H1 (cell line): ENCODE measurements at regions not wholly inside any gene's neighbourhood (a gene's known extent, or its start where the extent isn't known, plus 50 kb on each side); places are given as distances from the start of the nearest gene placed in this dataset.

ENCODE experiments used
- CTCF ChIA-PET: fragments of 300-600 bp; sonication (Branson Sonifier 250); formaldehyde crosslinking; loops from one replicate; lab custom pipeline; 2021; ENCODE audit not compliant: partially characterized antibody; lab: Charles Lee
- POLR2A ChIA-PET: fragments of 300-600 bp; sonication (Branson Sonifier 250); formaldehyde crosslinking; loops from one replicate; lab custom pipeline; 2021; ENCODE audit warnings: inconsistent platforms; ENCODE audit not compliant: partially characterized antibody; lab: Charles Lee
- DNase-seq, 2 experiments: peaks; one replicate each; pipeline versions ENCODE4 v3.0.0 to v3.0.0-alpha.2; 2010 to 2022; ENCODE audit warnings: low spot score in 2 of 2, low read depth in 1 of 2, mixed read lengths in 1 of 2
- FAIRE-seq: peaks from 2 replicates; lab custom pipeline; 2011; peaks lifted over from hg19 to GRCh38; lab: Jason Lieb, UNC
- H2AFZ ChIP-seq: 2 replicates; pipeline ENCODE4 v1.8.1; 2012; ENCODE audit warnings: low read length, inconsistent platforms
- H2AK5ac ChIP-seq: 2 replicates; pipeline ENCODE4 v1.6.1; 2013; ENCODE audit warnings: low read depth, low read length
- H2BK120ac ChIP-seq: replicated peaks from 2 replicates; pipeline ENCODE3; 2013; ENCODE audit warnings: low read depth, low read length, inconsistent platforms
- H2BK12ac ChIP-seq: 2 replicates; pipeline ENCODE4 v1.6.1; 2013; ENCODE audit warnings: low read depth, low read length
- H2BK15ac ChIP-seq: 2 replicates; pipeline ENCODE4 v1.6.1; 2013; ENCODE audit warnings: low read length
- H2BK20ac ChIP-seq: 2 replicates; pipeline ENCODE4 v1.6.1; 2013; ENCODE audit warnings: low read length
- H2BK5ac ChIP-seq: 2 replicates; pipeline ENCODE4 v1.6.1; 2013; ENCODE audit warnings: low read depth, low read length
- H3K14ac ChIP-seq: 2 replicates; pipeline ENCODE4 v1.6.1; 2013; ENCODE audit warnings: inconsistent platforms; ENCODE audit not compliant: insufficient read length
- H3K18ac ChIP-seq: 2 replicates; pipeline ENCODE4 v1.6.1; 2013; ENCODE audit warnings: low read length; ENCODE audit errors: extremely low read depth
- H3K23ac ChIP-seq: 2 replicates; pipeline ENCODE4 v1.6.1; 2013; ENCODE audit warnings: inconsistent platforms; ENCODE audit not compliant: insufficient read length
- H3K23me2 ChIP-seq: 2 replicates; pipeline ENCODE4 v1.6.1; 2013; ENCODE audit warnings: low read depth, low read length
- H3K27ac ChIP-seq: 2 replicates; pipeline ENCODE4 v1.6.1; 2011; ENCODE audit warnings: low read depth, low read length, inconsistent platforms
- H3K27me3 ChIP-seq, 4 experiments: replicated peaks in 1 of 4; 1 replicate in 1 of 4; 2 replicates in 3 of 4; pipeline versions ENCODE4 v1.6.1 to v1.8.1; 2011 to 2013; ENCODE audit warnings: low read length in 3 of 4, mild to moderate bottlenecking in 3 of 4, inconsistent platforms in 2 of 4, mixed read lengths in 2 of 4, moderate library complexity in 1 of 4; ENCODE audit not compliant: control insufficient read depth in 3 of 4, insufficient read depth in 3 of 4; ENCODE audit errors: extremely low read depth in 1 of 4
- H3K36me3 ChIP-seq, 4 experiments: 2 replicates each; pipeline versions ENCODE4 v1.6.1 to v1.8.1; 2011 to 2013; ENCODE audit warnings: mild to moderate bottlenecking in 4 of 4, low read length in 3 of 4, moderate library complexity in 2 of 4, control low read depth in 1 of 4, inconsistent platforms in 1 of 4; ENCODE audit not compliant: insufficient read depth in 4 of 4, control insufficient read depth in 2 of 4
- H3K4ac ChIP-seq: replicated peaks from 2 replicates; pipeline ENCODE3; 2013; ENCODE audit warnings: low read length, low read depth, mixed read lengths, inconsistent platforms; ENCODE audit not compliant: insufficient read length
- H3K4me1 ChIP-seq, 4 experiments: replicated peaks in 1 of 4; 1 replicate in 1 of 4; 2 replicates in 3 of 4; pipeline versions ENCODE4 v1.6.1 to v1.8.1; 2011 to 2013; ENCODE audit warnings: low read length in 3 of 4, inconsistent platforms in 2 of 4, mixed read lengths in 1 of 4; ENCODE audit not compliant: insufficient read depth in 4 of 4, control insufficient read depth in 3 of 4
- H3K4me2 ChIP-seq, 2 experiments: 2 replicates each; pipeline versions ENCODE4 v1.6.1 to v1.8.1; 2011 to 2013; ENCODE audit warnings: low read depth in 2 of 2, low read length in 2 of 2, control low read depth in 1 of 2, inconsistent platforms in 1 of 2, mild to moderate bottlenecking in 1 of 2; ENCODE audit not compliant: insufficient read depth in 1 of 2
- H3K4me3 ChIP-seq, 4 experiments: fragments of 200-600, 300-600 bp in 1 of 4; sonication (generic), shearing (Covaris generic), sonication (Bioruptor Twin) in 1 of 4; 2 replicates each; pipeline versions ENCODE4 v1.5.1 to v1.8.1; 2011 to 2016; ENCODE audit warnings: low read length in 4 of 4, low read depth in 3 of 4, control low read depth in 2 of 4, inconsistent platforms in 2 of 4, mild to moderate bottlenecking in 2 of 4, mixed read lengths in 1 of 4, moderate library complexity in 1 of 4; ENCODE audit not compliant: insufficient read depth in 2 of 4; ENCODE audit errors: extremely low read depth in 1 of 4
- H3K56ac ChIP-seq: replicated peaks from 2 replicates; pipeline ENCODE3; 2013; ENCODE audit warnings: low read depth, mild to moderate bottlenecking, mixed read lengths, low read length, inconsistent platforms; ENCODE audit not compliant: insufficient read length
- H3K79me1 ChIP-seq: 2 replicates; pipeline ENCODE4 v1.6.1; 2013; ENCODE audit warnings: low read depth, low read length, control low read depth
- H3K79me2 ChIP-seq, 2 experiments: 2 replicates each; pipeline versions ENCODE4 v1.6.1 to v1.8.1; 2012 to 2013; ENCODE audit warnings: low read length in 2 of 2, mild to moderate bottlenecking in 2 of 2, inconsistent platforms in 1 of 2; ENCODE audit not compliant: insufficient read depth in 2 of 2, control insufficient read depth in 1 of 2
- H3K9ac ChIP-seq, 4 experiments: replicated peaks in 1 of 4; 1 replicate in 1 of 4; 2 replicates in 3 of 4; pipeline versions ENCODE4 v1.6.1 to v1.8.1; 2011 to 2013; ENCODE audit warnings: low read depth in 3 of 4, low read length in 3 of 4, control low read depth in 2 of 4, mild to moderate bottlenecking in 2 of 4, moderate library complexity in 2 of 4, inconsistent platforms in 1 of 4; ENCODE audit errors: extremely low read depth in 1 of 4
- H3K9me3 ChIP-seq, 2 experiments: 2 replicates each; pipeline versions ENCODE4 v1.6.1 to v1.8.1; 2012 to 2013; ENCODE audit warnings: mild to moderate bottlenecking in 2 of 2, moderate library complexity in 2 of 2, control low read depth in 1 of 2, inconsistent platforms in 1 of 2, low read depth in 1 of 2, low read length in 1 of 2, mixed read lengths in 1 of 2; ENCODE audit not compliant: insufficient read depth in 2 of 2
- H4K20me1 ChIP-seq, 2 experiments: replicated peaks in 1 of 2; 2 replicates each; pipeline versions ENCODE3 to v1.8.1; 2011 to 2013; ENCODE audit warnings: inconsistent platforms in 2 of 2, low read length in 2 of 2, mild to moderate bottlenecking in 1 of 2; ENCODE audit not compliant: insufficient read depth in 2 of 2, control insufficient read depth in 1 of 2
- H4K5ac ChIP-seq: 2 replicates; pipeline ENCODE4 v1.6.1; 2013; ENCODE audit warnings: low read length, low read depth, mixed read lengths, inconsistent platforms; ENCODE audit not compliant: insufficient read length
- H4K8ac ChIP-seq: 2 replicates; pipeline ENCODE4 v1.8.0; 2013; ENCODE audit warnings: mild to moderate bottlenecking, moderate library complexity, low read length, inconsistent platforms; ENCODE audit not compliant: insufficient read depth; ENCODE audit errors: extremely low read depth
- H4K91ac ChIP-seq: replicated peaks from 2 replicates; pipeline ENCODE3; 2013; ENCODE audit warnings: low read length, mixed read lengths, inconsistent platforms; ENCODE audit not compliant: insufficient read length
- ATF2 ChIP-seq: IDR thresholded peaks from 2 replicates; pipeline ENCODE4 v1.6.1; 2012; ENCODE audit warnings: low read length, inconsistent platforms
- CBX5 ChIP-seq: fragments of 300-800, 300-1000 bp; sonication (generic); IDR thresholded peaks from 2 replicates; pipeline ENCODE4 v1.7.1; 2016; ENCODE audit warnings: antibody characterized with exemption, low read length, low read depth
- CHD1 ChIP-seq: IDR thresholded peaks from 2 replicates; pipeline ENCODE4 v1.6.1; 2012; ENCODE audit warnings: low read depth, low read length, improper control_type of control experiment
- CHD2 ChIP-seq: IDR thresholded peaks from 2 replicates; pipeline ENCODE4 v1.6.1; 2012; ENCODE audit warnings: low read length, improper control_type of control experiment
- E2F6 ChIP-seq: IDR thresholded peaks from 2 replicates; pipeline ENCODE4 v1.6.1; 2012; ENCODE audit warnings: inconsistent platforms
- HDAC6 ChIP-seq: IDR thresholded peaks from one replicate; pipeline ENCODE4 v1.7.1; 2012; ENCODE audit warnings: low read depth, mild to moderate bottlenecking, inconsistent platforms, low read length, moderate library complexity
- KDM4A ChIP-seq: IDR thresholded peaks from one replicate; pipeline ENCODE4 v1.7.1; 2012; ENCODE audit warnings: low read depth, mild to moderate bottlenecking, moderate library complexity, low read length, inconsistent platforms; ENCODE audit not compliant: severe bottlenecking
- POU5F1 ChIP-seq: IDR thresholded peaks from 2 replicates; pipeline ENCODE4 v1.6.1; 2011; ENCODE audit warnings: low read depth, mild to moderate bottlenecking, low read length, moderate library complexity
- RXRA ChIP-seq: IDR thresholded peaks from 2 replicates; pipeline ENCODE4 v1.6.1; 2011; ENCODE audit warnings: low read depth, mild to moderate bottlenecking, low read length, moderate library complexity; ENCODE audit not compliant: insufficient read depth
- SIN3A ChIP-seq, 2 experiments: IDR thresholded peaks in 1 of 2; conservative IDR thresholded peaks in 1 of 2; 2 replicates each; pipeline ENCODE4 v1.6.1; 2011 to 2012; ENCODE audit warnings: low read length in 2 of 2, improper control_type of control experiment in 1 of 2, low read depth in 1 of 2, mild to moderate bottlenecking in 1 of 2
- SP2 ChIP-seq: IDR thresholded peaks from 2 replicates; pipeline ENCODE4 v1.6.1; 2012; ENCODE audit warnings: mild to moderate bottlenecking, low read length, inconsistent platforms
- SP4 ChIP-seq: IDR thresholded peaks from 2 replicates; pipeline ENCODE4 v1.6.1; 2012; ENCODE audit warnings: low read length, inconsistent platforms
- TAF1 ChIP-seq: IDR thresholded peaks from 2 replicates; pipeline ENCODE4 v1.6.1; 2011; ENCODE audit warnings: mild to moderate bottlenecking, low read depth, low read length
- WGBS, 2 experiments: shearing (Covaris generic) in 1 of 2; methylation state at CpG; one replicate each; pipeline versions ENCODE4 v1.1.6 to v1.1.7; 2013 to 2015; ENCODE audit warnings: low lambda C conversion rate in 2 of 2, mixed read lengths in 2 of 2, inconsistent platforms in 1 of 2, low coverage in 1 of 2, missing lambda C conversion rate in 1 of 2; ENCODE audit not compliant: insufficient replicate concordance in 2 of 2, insufficient coverage in 1 of 2, insufficient read length in 1 of 2; ENCODE audit errors: extremely low coverage in 1 of 2, missing lambda C conversion rate in 1 of 2; 5-methylcytosine and 5-hydroxymethylcytosine counted together

- CTCF ChIA-PET = interaction anchor here (0.6 to 1.3 kb wide), 2 partner anchors 12 to 254 kb away, joined by 3 read pairs; no protein-coding TSS in a partner anchor
- Histone ChIP-seq H3K14ac (no peak overlapping the region), H2BK5ac (no peak overlapping the region)
- no peak for TF ChIP-seq KDM4A
- TF ChIP-seq ATF2 = no peak
- no peak for TF ChIP-seq POU5F1
- no peak for TF ChIP-seq E2F6
- no peak for TF ChIP-seq CHD2
- TF ChIP-seq RXRA = no peak
- no peak for TF ChIP-seq HDAC6
- TF ChIP-seq SP2 = no peak
- TF ChIP-seq CHD1 = no peak
- no peak for TF ChIP-seq TAF1
- TF ChIP-seq SIN3A (conservative IDR thresholded peaks at IDR 0.05 in 1 of 2, IDR thresholded peaks at IDR 0.05 in 1 of 2; ENCODE audit: low read depth in 1 of 2, low read length in 2 of 2) = no peak
- no peak for TF ChIP-seq SP4
- no peak for TF ChIP-seq CBX5
Observed at GRCh38 chr2:146721486-146721885, 1123.3 kb upstream of the ACVR2A start.

More at GRCh38 chr2:146721486-146721885, 1123.3 kb upstream of the ACVR2A start:
- no peaks in the 10 kb centered on the region for H3K4me1 ChIP-seq
- no peak overlapping the region for H2BK12ac ChIP-seq
- H3K27me3 ChIP-seq = no peaks in the 10 kb centered on the region
- no peak overlapping the region for H3K18ac ChIP-seq
- no peak overlapping the region for H2BK15ac ChIP-seq
- no peak overlapping the region for H2AK5ac ChIP-seq
- H3K4me3 ChIP-seq = no peak overlapping the region
- H3K79me1 ChIP-seq = no peaks in the 10 kb centered on the region
- no peak overlapping the region for H2AFZ ChIP-seq
- peak overlapping the region; percentile 65 for H4K91ac ChIP-seq
- POLR2A ChIA-PET = no interaction called here
- H3K36me3 ChIP-seq = no peaks in the 10 kb centered on the region
- H4K5ac ChIP-seq = no peak overlapping the region
- H2BK20ac ChIP-seq = no peak overlapping the region
- FAIRE-seq (no peak), DNase-seq (no peak)
- WGBS, 2 experiments = 85% methylated on average over 7 of the region's 7 CpGs; no CpG with 5 or more reads in 1 of the 2 experiments
- no peaks in the 10 kb centered on the region for H3K79me2 ChIP-seq
- H3K23me2 ChIP-seq = no peaks in the 10 kb centered on the region
- no peak overlapping the region for H3K4ac ChIP-seq
- H4K8ac ChIP-seq = no peak overlapping the region
- H3K23ac ChIP-seq = no peak overlapping the region
- no peaks in the 10 kb centered on the region for H3K9me3 ChIP-seq
- no peak overlapping the region for H3K4me2 ChIP-seq
- no peak overlapping the region for H3K56ac ChIP-seq
- no peak overlapping the region for H3K9ac ChIP-seq
- no peaks in the 10 kb centered on the region for H4K20me1 ChIP-seq
- no peak overlapping the region for H3K27ac ChIP-seq
- no peak overlapping the region for H2BK120ac ChIP-seq
